Endodermal cell (in vitro differentiated cells): ENCODE measurements at regions not wholly inside any gene's neighbourhood (a gene's known extent, or its start where the extent isn't known, plus 50 kb on each side); places are given as distances from the start of the nearest gene placed in this dataset.

ENCODE experiments used
- DNase-seq: peaks from one replicate; pipeline ENCODE4 v3.0.0-alpha.2; 2017
- H3K27ac ChIP-seq: 2 replicates; pipeline ENCODE4 v1.5.1; 2013; ENCODE audit warnings: mild to moderate bottlenecking, low read depth, low read length, moderate library complexity
- H3K27me3 ChIP-seq: 2 replicates; pipeline ENCODE4 v1.6.1; 2013; ENCODE audit warnings: mild to moderate bottlenecking, low read length, moderate library complexity; ENCODE audit not compliant: insufficient read depth, control insufficient read depth, poor library complexity, severe bottlenecking
- H3K36me3 ChIP-seq: 2 replicates; pipeline ENCODE4 v1.7.0; 2013; ENCODE audit warnings: mild to moderate bottlenecking, low read length, moderate library complexity; ENCODE audit not compliant: control insufficient read depth, insufficient read depth
- H3K4me1 ChIP-seq: one replicate; pipeline ENCODE4 v1.7.0; 2013; ENCODE audit warnings: low read length; ENCODE audit not compliant: control insufficient read depth, insufficient read depth
- H3K4me3 ChIP-seq: 2 replicates; pipeline ENCODE4 v1.5.1; 2013; ENCODE audit warnings: mild to moderate bottlenecking, low read length, moderate library complexity
- H3K9ac ChIP-seq: 2 replicates; pipeline ENCODE4 v1.6.1; 2013; ENCODE audit warnings: mild to moderate bottlenecking, low read length, moderate library complexity; ENCODE audit not compliant: poor library complexity, severe bottlenecking; ENCODE audit errors: extremely low read depth
- H3K9me3 ChIP-seq: 2 replicates; pipeline ENCODE4 v1.6.1; 2013; ENCODE audit warnings: mild to moderate bottlenecking, low read length, moderate library complexity; ENCODE audit not compliant: control insufficient read depth
- H3K27ac Mint-ChIP-seq: 2 replicates; pipeline ENCODE4 v1.8.0; 2020; ENCODE audit warnings: mixed read lengths
- H3K27me3 Mint-ChIP-seq: 2 replicates; pipeline ENCODE4 v1.8.0; 2021; ENCODE audit warnings: mild to moderate bottlenecking, mixed read lengths; ENCODE audit not compliant: insufficient read depth
- H3K36me3 Mint-ChIP-seq: 2 replicates; pipeline ENCODE4 v1.8.0; 2020; ENCODE audit warnings: low read depth, mixed read lengths
- H3K4me1 Mint-ChIP-seq: 2 replicates; pipeline ENCODE4 v1.8.0; 2020; ENCODE audit warnings: mixed read lengths
- H3K4me3 Mint-ChIP-seq: 2 replicates; pipeline ENCODE4 v1.8.0; 2020; ENCODE audit warnings: mild to moderate bottlenecking, moderate library complexity, mixed read lengths
- H3K9me3 Mint-ChIP-seq: 2 replicates; pipeline ENCODE4 v1.8.0; 2020; ENCODE audit warnings: mild to moderate bottlenecking, mixed read lengths
- CTCF ChIP-seq: fragments of 200-600 bp; sonication (generic); conservative IDR thresholded peaks from 2 replicates; pipeline ENCODE4 v1.5.0; 2021; ENCODE audit warnings: antibody characterized with exemption, mild to moderate bottlenecking
- WGBS, 2 experiments: methylation state at CpG; one replicate each; pipeline versions ENCODE4 v1.1.5 to v1.1.7; 2013; ENCODE audit warnings: missing lambda C conversion rate in 2 of 2, mixed read lengths in 1 of 2; ENCODE audit not compliant: insufficient coverage in 1 of 2, insufficient read length in 1 of 2; 5-methylcytosine and 5-hydroxymethylcytosine counted together

DNA sequence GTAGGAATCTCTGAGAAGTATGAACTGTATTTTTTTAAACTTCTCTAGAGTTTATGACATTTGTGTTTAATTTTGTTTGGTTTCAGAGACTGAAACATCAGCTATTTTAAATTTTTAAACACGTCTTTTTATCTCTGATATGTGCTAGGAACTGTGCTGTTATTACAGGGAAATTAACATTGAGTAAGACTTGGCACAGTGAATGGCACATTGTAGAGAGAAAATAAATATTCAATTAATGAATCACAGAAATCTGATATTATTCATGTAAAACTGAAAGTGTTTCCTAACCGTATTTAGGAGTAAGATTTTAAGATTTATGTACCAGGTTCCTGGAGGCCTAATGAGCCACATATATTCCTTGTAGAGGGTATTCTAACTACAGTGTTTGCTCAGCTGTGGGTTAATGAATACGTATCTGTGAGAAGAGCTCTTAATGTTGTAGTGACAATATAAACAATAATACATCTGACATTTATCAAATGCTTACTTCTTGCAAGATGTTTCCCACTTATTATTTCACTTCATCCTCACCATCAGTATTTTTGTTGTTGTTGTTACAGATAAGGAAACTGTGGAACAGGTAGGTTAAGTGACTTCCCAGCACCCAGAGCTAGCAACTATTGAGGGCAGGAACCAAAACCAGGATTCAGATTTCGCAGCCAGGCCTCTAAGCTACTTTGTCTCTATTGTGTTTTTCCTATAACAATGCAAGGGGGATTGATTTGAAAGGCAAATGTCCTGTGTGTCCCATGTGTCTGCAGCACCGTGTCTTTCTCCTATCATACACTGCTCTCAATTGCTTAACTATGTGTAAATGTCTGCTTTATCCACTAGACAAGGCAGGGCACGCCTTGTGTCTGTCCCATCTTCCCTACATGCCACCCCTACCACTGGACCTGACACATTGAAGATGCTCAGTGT lies 121.1 kb upstream of the FAM9C start:
- Histone ChIP-seq H3K9me3 (no peaks in the 10 kb centered on the region), H3K4me3 (peak overlapping the region; percentile 36), H3K27ac (peak overlapping the region; percentile 63), H3K9ac (no peak overlapping the region), H3K36me3 (no peaks in the 10 kb centered on the region), H3K4me1 (peaks cover 5% of the 10 kb centered on the region), H3K27me3 (no peaks in the 10 kb centered on the region)
- Mint-ChIP-seq H3K9me3 (peaks cover 68% of the 10 kb centered on the region), H3K4me3 (no peak overlapping the region), H3K4me1 (peaks cover 30% of the 10 kb centered on the region), H3K27me3 (no peaks in the 10 kb centered on the region), H3K27ac (peak overlapping the region; percentile 21), H3K36me3 (no peaks in the 10 kb centered on the region)
- WGBS, 2 experiments, result 57 to 83% methylated on average over 1 to 4 of the region's 6 CpGs
- no peak for TF ChIP-seq CTCF
- DNase-seq, result no peak

GRCh38 chrX:13164611-13165010 lies 120.2 kb upstream of the FAM9C start:
- peaks cover 67% of the 10 kb centered on the region for H3K9me3 Mint-ChIP-seq

DNA sequence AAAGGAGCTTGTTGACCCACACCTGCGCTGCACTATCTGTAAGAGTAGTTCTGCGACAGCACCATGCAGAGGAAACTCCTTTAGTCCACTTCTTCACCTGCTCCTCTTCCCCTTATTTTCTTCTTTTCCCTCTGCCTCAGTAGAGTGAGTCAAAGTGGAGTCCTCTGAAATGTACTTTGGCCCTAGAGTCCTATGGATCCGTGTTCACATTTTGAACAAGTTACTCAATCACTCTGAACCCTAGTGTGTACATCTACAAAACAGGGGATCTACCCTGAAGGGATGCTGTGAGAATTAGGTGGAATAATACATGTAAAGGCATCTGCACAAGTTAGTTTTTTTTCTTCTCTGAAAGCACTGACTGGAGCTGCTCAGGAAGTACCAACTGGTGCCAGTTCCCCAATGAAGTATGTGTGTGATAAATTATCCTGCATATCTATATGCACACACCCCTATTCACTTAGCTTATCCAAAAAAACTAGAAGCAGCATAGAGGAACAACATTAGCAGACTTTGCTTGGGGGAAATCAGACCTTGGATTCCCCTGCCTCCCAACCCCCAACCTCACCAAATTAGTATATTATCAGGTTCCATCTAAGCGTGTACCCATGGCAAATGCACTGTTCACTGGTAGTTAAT lies 118.5 kb upstream of the FAM9C start:
- no peak for TF ChIP-seq CTCF
- Mint-ChIP-seq H3K27me3 (no peaks in the 10 kb centered on the region), H3K36me3 (no peaks in the 10 kb centered on the region), H3K9me3 (peaks cover 68% of the 10 kb centered on the region), H3K27ac (no peak overlapping the region), H3K4me3 (no peak overlapping the region), H3K4me1 (peaks cover 28% of the 10 kb centered on the region)
- no peak overlapping the region for H3K27ac ChIP-seq
- peaks cover 5% of the 10 kb centered on the region for H3K4me1 ChIP-seq
- H3K4me3 ChIP-seq, result no peak overlapping the region
- H3K36me3 ChIP-seq, result no peaks in the 10 kb centered on the region
- 95 to 100% methylated on average over 1 to 4 of the region's 4 CpGs for WGBS, 2 experiments
- no peaks in the 10 kb centered on the region for H3K27me3 ChIP-seq
- no peak overlapping the region for H3K9ac ChIP-seq
- no peaks in the 10 kb centered on the region for H3K9me3 ChIP-seq
- DNase-seq, result no peak

More at GRCh38 chrX:13164611-13165010, 120.2 kb upstream of the FAM9C start:
- no peaks in the 10 kb centered on the region for H3K36me3 ChIP-seq
- H3K27me3 Mint-ChIP-seq, result no peaks in the 10 kb centered on the region
- TF ChIP-seq CTCF, result no peak
- peak overlapping the region; percentile 7 for H3K4me3 Mint-ChIP-seq
- H3K4me1 ChIP-seq, result peaks cover 5% of the 10 kb centered on the region
- H3K27me3 ChIP-seq, result no peaks in the 10 kb centered on the region
- peak overlapping the region; percentile 16 for H3K27ac ChIP-seq
- H3K36me3 Mint-ChIP-seq, result no peaks in the 10 kb centered on the region
- no peak overlapping the region for H3K9ac ChIP-seq
- no peak overlapping the region for H3K27ac Mint-ChIP-seq
- WGBS, 2 experiments, result 11 to 19% methylated on average over 4 to 5 of the region's 7 CpGs
- H3K4me1 Mint-ChIP-seq, result peaks cover 30% of the 10 kb centered on the region
- peak overlapping the region; percentile 65 for H3K4me3 ChIP-seq
- no peaks in the 10 kb centered on the region for H3K9me3 ChIP-seq
- DNase-seq, result peak; percentile 57
